ENCODE measurements at regions not wholly inside any gene's neighbourhood (a gene's known extent, or its start where the extent isn't known, plus 50 kb on each side); places are given as distances from the start of the nearest gene placed in this dataset.
A peak's percentile ranks its signal among the peaks of the same experiment; 100 is the strongest.

DNA sequence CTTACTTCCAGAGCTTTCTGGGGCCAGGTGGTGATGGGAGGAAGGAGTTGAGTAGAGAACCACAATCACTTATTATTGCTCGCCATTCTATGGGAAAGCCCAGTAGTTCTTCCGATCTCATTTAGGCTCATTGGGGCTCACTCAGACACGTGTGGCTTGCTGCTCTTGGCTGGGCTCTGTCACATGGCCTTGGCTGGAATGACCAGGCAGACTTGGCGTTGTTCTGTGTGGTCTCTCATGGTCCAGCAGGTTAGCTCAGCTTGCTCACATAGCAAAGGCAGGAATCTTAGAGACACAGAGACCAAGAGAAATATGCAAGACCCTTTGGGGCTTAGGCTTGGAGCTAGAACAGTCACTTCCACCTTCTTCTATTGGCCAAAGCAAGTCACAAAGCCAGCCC, 261.2 kb downstream of the LOXHD1 start:
- H3K36me3 ChIP-seq (ENCODE audit: insufficient read depth, low read length) = 0 out of 2 replicates have a peak, but pooled peaks cover 5% of the 10 kb centered on the region
- DNase-seq (no peak), ATAC-seq (ENCODE audit: insufficient read depth, low read depth) (no peak)
- H3K9ac ChIP-seq (ENCODE audit: low read depth, low read length) = no peak overlapping the region
- no peaks in the 10 kb centered on the region for H3K27me3 ChIP-seq (ENCODE audit: insufficient read depth, low read length, poor library complexity)
- peaks cover 36% of the 10 kb centered on the region for H4K20me1 ChIP-seq (ENCODE audit: insufficient read depth, low read length)
- 0 out of 2 replicates have a peak, but pooled peaks cover 2% of the 10 kb centered on the region for H3K79me2 ChIP-seq (ENCODE audit: insufficient read depth, low read length)
- H3K4me1 ChIP-seq (ENCODE audit: insufficient read depth, low read length) = peaks cover 3% of the 10 kb centered on the region; the same call in 1 of the 2 replicates
- H2AFZ ChIP-seq (ENCODE audit: low read depth, low read length) = no peak overlapping the region
- no peak overlapping the region for H3K27ac ChIP-seq (ENCODE audit: low read length)
- no peak overlapping the region for H3K4me3 ChIP-seq (ENCODE audit: low read depth in 1 of 2, low read length in 2 of 2)
- no peak overlapping the region for H3K4me2 ChIP-seq (ENCODE audit: insufficient read depth, low read length)
- H3K9me3 ChIP-seq (ENCODE audit: insufficient read depth, low read length, severe bottlenecking) = no peaks in the 10 kb centered on the region
- TF ChIP-seq EZH2 (IDR thresholded peaks at IDR 0.05; ENCODE audit: borderline replicate concordance, low read depth, low read length, severe bottlenecking) = no peak
- TF ChIP-seq CTCF (IDR thresholded peaks at IDR 0.05; ENCODE audit: borderline replicate concordance, extremely low read depth, low read length, poor library complexity, severe bottlenecking) = no peak

GRCh38 chr18:46397174-46397573, 259.8 kb downstream of the LOXHD1 start:
- H4K20me1 ChIP-seq (ENCODE audit: insufficient read depth, low read length) = peaks cover 35% of the 10 kb centered on the region
- no peaks in the 10 kb centered on the region for H3K9me3 ChIP-seq (ENCODE audit: insufficient read depth, low read length, severe bottlenecking)
- H3K4me1 ChIP-seq (ENCODE audit: insufficient read depth, low read length) = peaks cover 3% of the 10 kb centered on the region; the same call in 1 of the 2 replicates
- no peaks in the 10 kb centered on the region for H3K79me2 ChIP-seq (ENCODE audit: insufficient read depth, low read length)
- no peak for DNase-seq
- ATAC-seq (ENCODE audit: insufficient read depth, low read depth) = peak; percentile 50
- no peak overlapping the region for H3K4me2 ChIP-seq (ENCODE audit: insufficient read depth, low read length)
- H2AFZ ChIP-seq (ENCODE audit: low read depth, low read length) = no peak overlapping the region
- no peak overlapping the region for H3K4me3 ChIP-seq (ENCODE audit: low read depth in 1 of 2, low read length in 2 of 2)
- no peaks in the 10 kb centered on the region for H3K36me3 ChIP-seq (ENCODE audit: insufficient read depth, low read length)
- peak overlapping the region; percentile 26 for H3K27ac ChIP-seq (ENCODE audit: low read length)
- TF ChIP-seq EZH2 (IDR thresholded peaks at IDR 0.05; ENCODE audit: borderline replicate concordance, low read depth, low read length, severe bottlenecking) (no peak), CTCF (IDR thresholded peaks at IDR 0.05; ENCODE audit: borderline replicate concordance, extremely low read depth, low read length, poor library complexity, severe bottlenecking) (no peak)
- H3K9ac ChIP-seq (ENCODE audit: low read depth, low read length) = no peak overlapping the region
- H3K27me3 ChIP-seq (ENCODE audit: insufficient read depth, low read length, poor library complexity) = no peaks in the 10 kb centered on the region

DNA sequence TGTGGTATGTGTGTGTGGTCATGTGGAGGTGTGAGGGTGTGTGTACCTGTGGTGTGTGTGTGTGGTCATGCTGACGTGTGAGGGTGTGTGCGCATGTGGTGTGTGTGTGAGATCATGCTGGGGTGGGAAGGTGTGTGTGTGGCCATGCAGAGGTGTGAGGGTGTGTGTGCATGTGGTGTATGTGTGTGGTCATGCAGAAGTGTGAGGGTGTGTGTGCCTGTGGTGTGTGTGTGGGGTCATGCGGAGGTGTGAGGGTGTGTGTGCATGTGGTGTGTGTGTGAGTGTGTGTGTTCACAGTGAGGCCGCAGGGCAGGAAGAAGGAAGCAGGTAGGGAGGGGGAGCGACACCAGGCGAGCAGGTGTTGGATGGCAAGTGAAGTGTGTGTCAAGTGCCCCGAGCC, 259.0 kb downstream of the LOXHD1 start:
- H3K27me3 ChIP-seq (ENCODE audit: insufficient read depth, low read length, poor library complexity) = no peaks in the 10 kb centered on the region
- TF ChIP-seq CTCF (IDR thresholded peaks at IDR 0.05; ENCODE audit: borderline replicate concordance, extremely low read depth, low read length, poor library complexity, severe bottlenecking) (no peak), EZH2 (IDR thresholded peaks at IDR 0.05; ENCODE audit: borderline replicate concordance, low read depth, low read length, severe bottlenecking) (no peak)
- H4K20me1 ChIP-seq (ENCODE audit: insufficient read depth, low read length) = peaks cover 35% of the 10 kb centered on the region
- peaks cover 3% of the 10 kb centered on the region; the same call in 1 of the 2 replicates for H3K4me1 ChIP-seq (ENCODE audit: insufficient read depth, low read length)
- H3K9me3 ChIP-seq (ENCODE audit: insufficient read depth, low read length, severe bottlenecking) = no peaks in the 10 kb centered on the region
- ATAC-seq (ENCODE audit: insufficient read depth, low read depth) (no peak), DNase-seq (no peak)
- no peak overlapping the region for H2AFZ ChIP-seq (ENCODE audit: low read depth, low read length)
- no peak overlapping the region for H3K4me3 ChIP-seq (ENCODE audit: low read depth in 1 of 2, low read length in 2 of 2)
- H3K4me2 ChIP-seq (ENCODE audit: insufficient read depth, low read length) = no peak overlapping the region
- H3K27ac ChIP-seq (ENCODE audit: low read length) = no peak overlapping the region
- H3K79me2 ChIP-seq (ENCODE audit: insufficient read depth, low read length) = no peaks in the 10 kb centered on the region
- H3K36me3 ChIP-seq (ENCODE audit: insufficient read depth, low read length) = no peaks in the 10 kb centered on the region
- H3K9ac ChIP-seq (ENCODE audit: low read depth, low read length) = no peak overlapping the region

- Histone ChIP-seq H3K4me2 (ENCODE audit: insufficient read depth, low read length) (no peak overlapping the region), H3K9ac (ENCODE audit: low read depth, low read length) (no peak overlapping the region), H3K4me1 (ENCODE audit: insufficient read depth, low read length) (peaks cover 3% of the 10 kb centered on the region; the same call in 1 of the 2 replicates), H3K9me3 (ENCODE audit: insufficient read depth, low read length, severe bottlenecking) (no peaks in the 10 kb centered on the region), H3K27ac (ENCODE audit: low read length) (no peak overlapping the region), H4K20me1 (ENCODE audit: insufficient read depth, low read length) (peaks cover 35% of the 10 kb centered on the region), H2AFZ (ENCODE audit: low read depth, low read length) (no peak overlapping the region), H3K36me3 (ENCODE audit: insufficient read depth, low read length) (no peaks in the 10 kb centered on the region), H3K27me3 (ENCODE audit: insufficient read depth, low read length, poor library complexity) (no peaks in the 10 kb centered on the region), H3K79me2 (ENCODE audit: insufficient read depth, low read length) (no peaks in the 10 kb centered on the region), H3K4me3 (ENCODE audit: low read depth in 1 of 2, low read length in 2 of 2) (no peak overlapping the region)
- ATAC-seq (ENCODE audit: insufficient read depth, low read depth) = no peak
- no peak for DNase-seq
- TF ChIP-seq CTCF (IDR thresholded peaks at IDR 0.05; ENCODE audit: borderline replicate concordance, extremely low read depth, low read length, poor library complexity, severe bottlenecking) (no peak), EZH2 (IDR thresholded peaks at IDR 0.05; ENCODE audit: borderline replicate concordance, low read depth, low read length, severe bottlenecking) (no peak)
Observed at GRCh38 chr18:46398625-46399024, 258.4 kb downstream of the LOXHD1 start.

Data from DND-41 (cell line).